ENCODE measurements at regions not wholly inside any gene's neighbourhood (a gene's known extent, or its start where the extent isn't known, plus 50 kb on each side); places are given as distances from the start of the nearest gene placed in this dataset.

DNA sequence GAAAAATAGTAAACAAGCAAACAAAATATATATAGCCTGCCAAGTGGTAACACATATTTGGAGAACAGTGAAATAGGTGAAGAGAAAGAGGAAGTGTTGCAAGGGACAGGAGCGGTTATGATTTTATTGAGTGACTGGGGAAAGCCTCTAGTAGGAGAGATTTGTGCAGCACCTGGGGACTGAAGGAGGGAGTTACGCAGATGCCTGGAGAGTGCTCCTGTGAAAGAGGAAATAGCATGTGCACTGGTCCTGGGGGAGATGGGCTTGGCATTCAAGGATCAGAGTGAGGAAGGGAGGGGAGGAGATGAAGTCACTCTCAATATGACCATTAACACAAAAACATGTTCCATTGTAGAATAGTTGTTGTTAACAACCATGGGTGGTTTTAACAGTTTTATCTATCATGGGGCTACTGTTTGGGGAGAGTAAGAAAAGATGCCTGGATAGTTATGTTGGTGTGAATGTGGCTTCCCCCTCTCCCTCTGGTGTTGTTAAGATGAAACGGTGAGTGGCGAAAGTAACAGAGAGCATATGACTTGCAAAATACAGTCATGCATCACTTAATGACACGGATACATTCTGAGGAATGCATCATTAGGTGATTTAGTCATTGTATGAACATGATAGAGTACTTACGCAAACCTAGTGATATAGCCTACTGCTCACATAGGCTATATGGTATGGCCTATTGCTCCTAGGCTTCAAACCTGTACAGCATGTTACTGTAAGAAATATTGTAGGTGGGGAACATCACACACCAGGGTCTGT, 251.7 kb upstream of the ARGLU1 start:
- no peak for TF ChIP-seq MAX (IDR thresholded peaks at IDR 0.05; ENCODE audit: low read depth, low read length)
- no peak for TF ChIP-seq CTCF (IDR thresholded peaks at IDR 0.05; ENCODE audit: low read depth, low read length)
- no peak for TF ChIP-seq POLR2A (IDR thresholded peaks at IDR 0.05; ENCODE audit: extremely low read depth, insufficient read length)
- no peak for TF ChIP-seq MYC (IDR thresholded peaks at IDR 0.05; ENCODE audit: low read depth, low read length)
- H3K4me3 ChIP-seq (ENCODE audit: low read depth, low read length) = no peak overlapping the region
- DNase-seq (ENCODE audit: low read depth) = no peak

DNA sequence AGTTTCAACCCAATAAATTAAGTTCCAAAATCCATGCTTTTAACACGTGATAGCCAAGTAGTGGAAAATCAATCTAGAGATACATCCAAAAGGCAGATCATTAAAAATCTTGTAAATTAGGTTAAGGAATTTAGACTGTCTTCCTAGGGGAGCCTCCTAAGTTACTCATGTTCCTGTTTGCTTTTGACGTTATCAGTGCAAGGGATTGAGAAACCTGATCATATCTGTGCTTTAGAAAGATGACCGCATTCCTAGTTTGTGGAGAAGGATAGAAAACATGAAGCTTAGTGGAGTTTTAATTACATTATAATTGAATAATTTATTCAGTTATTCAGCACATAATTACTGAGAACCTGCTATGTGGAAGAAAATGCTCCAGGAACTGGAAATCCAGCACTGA, 251.0 kb upstream of the ARGLU1 start:
- TF ChIP-seq CTCF (IDR thresholded peaks at IDR 0.05; ENCODE audit: low read depth, low read length) (no peak), POLR2A (IDR thresholded peaks at IDR 0.05; ENCODE audit: extremely low read depth, insufficient read length) (no peak)
- no peak for DNase-seq (ENCODE audit: low read depth)
- H3K4me3 ChIP-seq (ENCODE audit: low read depth, low read length) = no peak overlapping the region

DNA sequence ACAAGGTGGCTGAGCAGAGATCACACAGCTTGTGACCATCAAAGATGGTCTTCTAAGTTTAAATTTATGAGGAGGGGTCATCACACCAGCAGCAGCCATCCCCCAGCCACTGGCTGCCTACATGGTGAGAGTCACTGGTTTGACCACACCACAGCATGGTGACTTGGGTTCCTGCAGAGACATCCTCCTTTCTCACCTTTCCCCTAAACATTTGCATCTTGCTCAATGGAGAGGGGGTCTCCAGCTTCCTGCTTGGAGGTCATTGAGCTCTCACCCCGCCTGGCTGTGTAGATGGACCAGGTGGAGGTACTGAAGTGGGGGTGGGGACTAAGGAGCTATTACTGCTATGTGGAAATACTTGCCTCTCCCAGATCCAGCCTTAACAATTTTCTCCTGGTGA, 247.6 kb upstream of the ARGLU1 start:
- DNase-seq (ENCODE audit: low read depth) = no peak
- TF ChIP-seq CTCF (IDR thresholded peaks at IDR 0.05; ENCODE audit: low read depth, low read length) (no peak), MAX (IDR thresholded peaks at IDR 0.05; ENCODE audit: low read depth, low read length) (no peak), MYC (IDR thresholded peaks at IDR 0.05; ENCODE audit: low read depth, low read length) (no peak), POLR2A (IDR thresholded peaks at IDR 0.05; ENCODE audit: extremely low read depth, insufficient read length) (no peak)
- no peak overlapping the region for H3K4me3 ChIP-seq (ENCODE audit: low read depth, low read length)

- TF ChIP-seq POLR2A (IDR thresholded peaks at IDR 0.05; ENCODE audit: extremely low read depth, insufficient read length) = no peak
- TF ChIP-seq MAX (IDR thresholded peaks at IDR 0.05; ENCODE audit: low read depth, low read length) = no peak
- no peak for TF ChIP-seq CTCF (IDR thresholded peaks at IDR 0.05; ENCODE audit: low read depth, low read length)
- no peak for TF ChIP-seq MYC (IDR thresholded peaks at IDR 0.05; ENCODE audit: low read depth, low read length)
- DNase-seq (ENCODE audit: low read depth) = no peak
- H3K4me3 ChIP-seq (ENCODE audit: low read depth, low read length) = no peak overlapping the region
Observed at GRCh38 chr13:106814463-106814862, 246.5 kb upstream of the ARGLU1 start.

DNA sequence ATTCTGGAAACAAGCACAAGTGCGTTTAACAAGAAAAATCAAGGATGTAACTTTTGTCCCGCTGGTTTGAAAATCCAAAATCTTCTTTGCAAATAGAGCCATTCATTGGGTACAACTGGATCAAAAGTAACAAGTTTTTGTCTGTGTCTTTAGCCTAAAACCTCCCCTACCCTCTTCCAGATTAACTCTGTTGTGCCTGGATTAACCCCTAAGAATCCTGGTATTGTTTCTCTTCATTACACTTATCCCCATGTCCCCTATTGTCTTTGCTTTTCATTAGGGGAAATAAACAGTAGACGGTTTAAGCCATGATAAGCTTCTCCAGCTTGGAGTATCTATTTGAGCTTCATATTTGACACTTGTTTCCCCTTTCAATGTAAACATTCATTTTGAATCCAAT, 242.1 kb upstream of the ARGLU1 start:
- TF ChIP-seq POLR2A (IDR thresholded peaks at IDR 0.05; ENCODE audit: extremely low read depth, insufficient read length) = no peak
- TF ChIP-seq CTCF (IDR thresholded peaks at IDR 0.05; ENCODE audit: low read depth, low read length) = no peak
- TF ChIP-seq MYC (IDR thresholded peaks at IDR 0.05; ENCODE audit: low read depth, low read length) = no peak
- no peak for TF ChIP-seq MAX (IDR thresholded peaks at IDR 0.05; ENCODE audit: low read depth, low read length)
- no peak overlapping the region for H3K4me3 ChIP-seq (ENCODE audit: low read depth, low read length)
- DNase-seq (ENCODE audit: low read depth) = no peak

DNA sequence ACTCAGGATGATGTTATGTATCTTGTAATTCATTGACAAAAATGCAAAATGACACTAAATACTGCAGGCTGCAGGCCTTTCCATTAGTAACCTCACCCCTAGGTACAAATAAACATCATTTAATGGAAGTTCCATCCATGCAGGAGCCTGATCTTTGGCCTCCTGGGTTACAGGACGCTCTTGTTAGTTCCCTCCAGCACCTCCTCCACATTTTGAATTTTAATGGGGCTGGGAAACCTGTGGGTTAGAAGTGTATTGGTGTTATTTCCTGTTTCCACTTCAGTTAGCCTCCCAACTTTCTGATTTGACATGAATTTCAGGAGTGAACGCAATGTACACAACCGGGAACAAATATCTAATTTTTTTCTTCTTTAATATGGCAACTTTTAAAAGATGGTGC, 237.1 kb upstream of the ARGLU1 start:
- TF ChIP-seq CTCF (IDR thresholded peaks at IDR 0.05; ENCODE audit: low read depth, low read length) (no peak), POLR2A (IDR thresholded peaks at IDR 0.05; ENCODE audit: extremely low read depth, insufficient read length) (no peak), MYC (IDR thresholded peaks at IDR 0.05; ENCODE audit: low read depth, low read length) (no peak), MAX (IDR thresholded peaks at IDR 0.05; ENCODE audit: low read depth, low read length) (no peak)
- no peak overlapping the region for H3K4me3 ChIP-seq (ENCODE audit: low read depth, low read length)
- DNase-seq (ENCODE audit: low read depth) = no peak

Data from NB4 (cell line).